A673 (cell line): ENCODE measurements at regions not wholly inside any gene's neighbourhood (a gene's known extent, or its start where the extent isn't known, plus 50 kb on each side); places are given as distances from the start of the nearest gene placed in this dataset.

ENCODE experiments used
- BruUV-seq: library from RNA; stranded (reverse); fragments of 400-500 nt; replicated peaks from 2 replicates; lab custom pipeline; 2021; lab: Mats Ljungman, UMichigan
- CTCF ChIA-PET: fragments of 300-600 bp; sonication (Branson Sonifier 250); formaldehyde crosslinking; loops from one replicate; lab custom pipeline; 2022; ENCODE audit warnings: antibody characterized with exemption; lab: Charles Lee
- POLR2A ChIA-PET: fragments of 300-600 bp; sonication (Branson Sonifier 250); formaldehyde crosslinking; loops from one replicate; lab custom pipeline; 2022; ENCODE audit warnings: antibody characterized with exemption; ENCODE audit not compliant: low non-redundant PET; lab: Charles Lee
- DNase-seq: peaks from one replicate; pipeline ENCODE4 v3.0.0-alpha.2; 2015; ENCODE audit warnings: low spot score
- H3K27ac ChIP-seq: fragments of 200-600 bp; sonication (generic); 2 replicates; pipeline ENCODE4 v1.5.1; 2016; ENCODE audit warnings: mixed run types, low read depth, mild to moderate bottlenecking, mixed read lengths, antibody characterized with exemption, low read length; ENCODE audit not compliant: poor library complexity, severe bottlenecking
- H3K27me3 ChIP-seq: fragments of 200-600 bp; sonication (generic); replicated peaks from 2 replicates; pipeline ENCODE4 v1.6.1; 2017; ENCODE audit warnings: mixed run types, low read depth, mild to moderate bottlenecking, mixed read lengths, antibody characterized with exemption, low read length; ENCODE audit not compliant: insufficient read depth, poor library complexity
- H3K36me3 ChIP-seq: fragments of 200-600 bp; sonication (generic); 2 replicates; pipeline ENCODE4 v1.6.1; 2016; ENCODE audit warnings: mixed run types, mild to moderate bottlenecking, mixed read lengths, antibody characterized with exemption, low read length; ENCODE audit not compliant: insufficient read depth, poor library complexity, severe bottlenecking
- H3K4me1 ChIP-seq: fragments of 200-600 bp; sonication (generic); 2 replicates; pipeline ENCODE4 v1.6.1; 2017; ENCODE audit warnings: mixed run types, mild to moderate bottlenecking, mixed read lengths, antibody characterized with exemption, low read length; ENCODE audit not compliant: insufficient read depth, poor library complexity, severe bottlenecking
- H3K4me3 ChIP-seq: fragments of 200-600 bp; sonication (generic); 2 replicates; pipeline ENCODE4 v1.5.1; 2016; ENCODE audit warnings: low read depth, mixed run types, mild to moderate bottlenecking, mixed read lengths, low read length; ENCODE audit not compliant: poor library complexity, severe bottlenecking
- H3K9me3 ChIP-seq: fragments of 200-600 bp; sonication (generic); 2 replicates; pipeline ENCODE4 v1.6.1; 2016; ENCODE audit warnings: mixed run types, low read depth, mild to moderate bottlenecking, mixed read lengths, antibody characterized with exemption, low read length; ENCODE audit not compliant: poor library complexity, severe bottlenecking
- CTCF ChIP-seq: fragments of 300-800, 200-600 bp; sonication (generic); conservative IDR thresholded peaks from 2 replicates; pipeline ENCODE4 v1.5.1; 2017; ENCODE audit warnings: low read depth, mild to moderate bottlenecking, antibody characterized with exemption, low read length, moderate library complexity, mixed read lengths
- EZH2 ChIP-seq: fragments of 200-600 bp; sonication (generic); IDR thresholded peaks from 2 replicates; pipeline ENCODE4 v1.6.1; 2017; ENCODE audit warnings: borderline replicate concordance, low read depth, mild to moderate bottlenecking, mixed read lengths, antibody characterized with exemption, low read length; ENCODE audit not compliant: poor library complexity, severe bottlenecking
- intact Hi-C: fragments of 100-400 bp; cut with micrococcal nuclease; formaldehyde crosslinking; loops from one replicate; pipeline ENCODE4 v1.10.0; 2022; ENCODE audit not compliant: unreplicated experiment

DNA sequence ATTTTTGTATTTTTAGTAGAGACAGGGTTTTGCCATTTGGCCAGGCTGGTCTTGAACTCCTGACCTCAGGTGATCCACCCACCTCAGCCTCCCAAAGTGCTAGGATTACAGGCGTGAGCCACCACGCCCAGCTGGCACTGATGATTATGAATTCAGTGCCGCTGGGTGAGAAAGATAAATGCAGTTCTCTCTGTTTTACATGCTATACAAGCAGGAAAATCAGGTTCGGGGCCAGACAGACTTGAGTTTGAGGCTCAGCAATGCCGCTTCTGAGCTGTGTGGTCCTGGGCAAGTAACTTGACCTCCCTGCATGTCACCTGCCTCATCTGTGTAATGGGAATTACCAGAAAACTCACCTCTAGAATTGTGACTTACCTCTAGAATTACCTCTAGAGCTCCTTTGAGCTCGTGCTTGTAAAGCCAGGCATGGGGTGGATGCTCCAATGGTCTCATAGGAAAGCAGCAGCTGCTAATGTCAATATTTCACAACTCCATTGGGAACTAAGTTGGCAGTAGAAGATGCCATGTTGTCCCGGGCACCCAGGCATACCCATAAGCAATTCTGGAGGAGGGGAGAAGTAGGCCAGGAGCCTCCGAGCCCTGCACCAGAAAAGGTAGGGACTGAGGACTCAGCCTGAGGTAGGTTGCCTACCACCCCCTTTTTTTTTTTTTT is 119.8 kb upstream of the SLC25A33 start:
- DNase-seq, result no peak
- intact Hi-C loops, result no loop called here
- no peak for TF ChIP-seq CTCF
- TF ChIP-seq EZH2, result no peak
- Histone ChIP-seq H3K4me3 (no peak overlapping the region), H3K36me3 (no peaks in the 10 kb centered on the region), H3K27me3 (peaks cover 6% of the 10 kb centered on the region), H3K4me1 (no peaks in the 10 kb centered on the region), H3K27ac (no peak overlapping the region), H3K9me3 (no peaks in the 10 kb centered on the region)
- no TSS peak for BruUV-seq
- ChIA-PET POLR2A (no interaction called here), CTCF (no interaction called here)

- no peaks in the 10 kb centered on the region for H3K9me3 ChIP-seq
- no peak overlapping the region for H3K4me3 ChIP-seq
- H3K27me3 ChIP-seq, result peaks cover 6% of the 10 kb centered on the region
- intact Hi-C loops, result no loop called here
- no peaks in the 10 kb centered on the region for H3K36me3 ChIP-seq
- ChIA-PET POLR2A (interaction anchor here (0.6 kb wide), 1 partner anchor 1367 kb away, joined by 7 read pairs; no protein-coding TSS in a partner anchor), CTCF (no interaction called here)
- no peak overlapping the region for H3K27ac ChIP-seq
- no peak for DNase-seq
- H3K4me1 ChIP-seq, result no peaks in the 10 kb centered on the region
- TF ChIP-seq CTCF, result no peak
- no peak for TF ChIP-seq EZH2
- no TSS peak for BruUV-seq
Observed at GRCh38 chr1:9420835-9421532, 118.3 kb upstream of the SLC25A33 start.

DNA sequence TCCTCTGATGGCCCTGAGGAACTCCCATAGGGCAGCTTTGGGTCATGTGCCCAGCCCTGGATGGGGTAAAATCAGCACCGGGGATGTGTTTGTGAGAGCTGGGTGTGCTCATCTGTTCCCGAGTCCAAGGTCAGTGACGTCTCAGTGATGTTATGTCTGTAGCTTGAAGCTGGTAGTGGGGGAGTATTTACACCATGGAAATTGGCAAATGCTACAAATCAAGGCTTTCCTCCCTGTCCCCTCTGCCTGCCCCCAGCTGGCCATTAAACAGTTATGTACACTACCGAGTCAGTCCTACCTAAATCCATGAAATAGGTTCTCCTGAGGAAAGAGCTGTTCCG is 117.8 kb upstream of the SLC25A33 start:
- ChIA-PET CTCF (no interaction called here), POLR2A (no interaction called here)
- no peaks in the 10 kb centered on the region for H3K9me3 ChIP-seq
- intact Hi-C loops, result no loop called here
- no peak for DNase-seq
- TF ChIP-seq CTCF (no peak), EZH2 (no peak)
- no TSS peak for BruUV-seq
- no peaks in the 10 kb centered on the region for H3K4me1 ChIP-seq
- no peaks in the 10 kb centered on the region for H3K36me3 ChIP-seq
- H3K27me3 ChIP-seq, result peaks cover 6% of the 10 kb centered on the region
- no peak overlapping the region for H3K4me3 ChIP-seq
- H3K27ac ChIP-seq, result no peak overlapping the region
